ENCODE measurements at regions not wholly inside any gene's neighbourhood (a gene's known extent, or its start where the extent isn't known, plus 50 kb on each side); places are given as distances from the start of the nearest gene placed in this dataset.

DNA sequence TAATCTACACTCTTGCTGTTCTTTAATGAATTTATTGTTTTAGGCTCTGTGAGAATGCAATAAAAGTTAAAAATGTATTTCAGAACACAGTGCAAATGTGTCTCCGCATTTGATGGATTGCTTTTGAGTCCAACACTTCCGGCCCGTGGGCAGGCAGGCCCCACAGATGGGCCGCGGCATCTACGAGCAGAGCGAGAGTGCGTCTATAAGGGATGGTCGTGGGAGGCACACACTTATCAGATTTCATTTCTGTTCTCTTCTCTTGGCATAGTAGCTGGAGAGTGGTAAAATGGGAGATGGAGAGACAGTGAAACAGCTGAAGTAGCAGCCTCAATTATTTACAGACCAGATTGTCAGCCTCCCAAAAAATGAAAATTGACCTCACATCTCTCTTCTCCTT, 134.2 kb downstream of the NAV1 start:
- TF ChIP-seq EZH2phosphoT487 (IDR thresholded peaks at IDR 0.05; ENCODE audit: borderline replicate concordance, low read depth, low read length) = no peak
- TF ChIP-seq, protein P1, sequence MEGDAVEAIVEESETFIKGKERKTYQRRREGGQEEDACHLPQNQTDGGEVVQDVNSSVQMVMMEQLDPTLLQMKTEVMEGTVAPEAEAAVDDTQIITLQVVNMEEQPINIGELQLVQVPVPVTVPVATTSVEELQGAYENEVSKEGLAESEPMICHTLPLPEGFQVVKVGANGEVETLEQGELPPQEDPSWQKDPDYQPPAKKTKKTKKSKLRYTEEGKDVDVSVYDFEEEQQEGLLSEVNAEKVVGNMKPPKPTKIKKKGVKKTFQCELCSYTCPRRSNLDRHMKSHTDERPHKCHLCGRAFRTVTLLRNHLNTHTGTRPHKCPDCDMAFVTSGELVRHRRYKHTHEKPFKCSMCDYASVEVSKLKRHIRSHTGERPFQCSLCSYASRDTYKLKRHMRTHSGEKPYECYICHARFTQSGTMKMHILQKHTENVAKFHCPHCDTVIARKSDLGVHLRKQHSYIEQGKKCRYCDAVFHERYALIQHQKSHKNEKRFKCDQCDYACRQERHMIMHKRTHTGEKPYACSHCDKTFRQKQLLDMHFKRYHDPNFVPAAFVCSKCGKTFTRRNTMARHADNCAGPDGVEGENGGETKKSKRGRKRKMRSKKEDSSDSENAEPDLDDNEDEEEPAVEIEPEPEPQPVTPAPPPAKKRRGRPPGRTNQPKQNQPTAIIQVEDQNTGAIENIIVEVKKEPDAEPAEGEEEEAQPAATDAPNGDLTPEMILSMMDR (conservative IDR thresholded peaks at IDR 0.05; ENCODE audit: low read length) = no peak

Data from OCI-LY7 (cell line).